HG02759 (cell line): ENCODE measurements at regions not wholly inside any gene's neighbourhood (a gene's known extent, or its start where the extent isn't known, plus 50 kb on each side); places are given as distances from the start of the nearest gene placed in this dataset.
"Not testable (repeated sequence)": the region's sequence is repeated elsewhere in the genome, so short reads cannot be mapped to it uniquely, and the experiment has no call there.

Source experiments
- ATAC-seq: cut with Tn5 transposase; IDR thresholded peaks from one replicate; pipeline ENCODE4 v1.9.1; 2021; ENCODE audit warnings: mild to moderate bottlenecking, moderate library complexity; ENCODE audit not compliant: unreplicated experiment

DNA sequence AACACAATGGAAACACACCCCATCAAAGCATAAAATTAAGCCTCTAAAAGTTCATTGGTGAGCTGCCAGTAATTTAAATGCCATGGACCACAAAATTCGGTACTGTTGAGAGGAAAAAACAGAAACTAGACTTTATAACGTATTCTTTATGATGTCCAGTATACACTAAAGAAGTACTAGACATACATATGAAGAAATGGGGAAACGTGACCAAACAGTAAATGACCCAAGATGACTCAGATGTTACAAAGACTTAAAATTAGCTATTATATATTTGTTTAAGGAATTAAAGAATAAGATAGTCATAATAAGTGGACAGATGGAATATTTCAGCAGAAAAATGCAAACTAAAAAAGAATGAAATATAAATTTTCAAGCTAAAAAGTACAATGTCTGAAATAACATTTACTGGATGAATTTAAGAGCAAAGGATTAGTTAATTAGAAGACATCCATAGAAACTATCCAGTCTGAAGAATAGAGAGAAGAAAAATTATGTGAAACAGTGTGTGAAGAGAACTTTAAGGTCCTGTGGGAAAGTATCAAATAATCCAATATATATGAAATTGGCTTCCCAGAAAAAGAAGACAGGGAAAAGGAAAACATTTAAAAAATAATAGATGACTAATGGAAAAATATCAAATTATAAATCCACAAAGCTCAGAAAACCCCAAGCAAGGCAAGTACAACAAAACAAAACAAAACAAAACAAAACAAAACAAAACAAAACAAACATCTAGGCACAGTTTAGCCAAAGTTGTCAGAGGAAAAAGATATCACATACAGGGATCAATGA is 69.4 kb downstream of the SAMD9 start:
- no peak for ATAC-seq

DNA sequence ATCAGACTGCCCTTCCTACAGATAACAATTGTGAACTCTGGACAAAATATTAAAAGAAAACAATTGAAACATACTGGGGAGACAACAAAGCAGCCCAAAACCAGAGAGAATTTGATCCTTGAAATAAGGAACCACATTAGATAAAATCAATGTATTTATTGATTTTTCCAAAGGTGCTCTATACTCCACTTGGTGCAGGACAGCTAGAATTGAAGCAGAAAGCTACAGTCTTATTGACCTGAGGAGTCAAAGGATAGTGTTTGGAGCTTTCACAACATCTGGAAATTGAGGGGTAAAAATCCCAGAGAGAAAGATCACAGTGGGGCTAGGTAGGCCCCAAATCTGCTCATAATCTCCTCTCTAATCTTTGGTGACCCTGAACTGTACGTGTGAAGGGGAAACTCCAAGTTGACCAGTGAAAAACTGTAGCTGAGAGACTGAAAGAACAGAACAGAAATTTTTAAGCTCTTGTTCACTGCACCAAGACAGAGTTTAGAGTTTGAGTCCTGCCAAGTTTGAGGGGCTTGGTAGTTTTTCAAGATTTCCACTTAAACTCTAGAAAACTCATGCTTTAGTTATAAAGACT is 70.2 kb downstream of the SAMD9 start:
- peak; percentile 44 for ATAC-seq

DNA sequence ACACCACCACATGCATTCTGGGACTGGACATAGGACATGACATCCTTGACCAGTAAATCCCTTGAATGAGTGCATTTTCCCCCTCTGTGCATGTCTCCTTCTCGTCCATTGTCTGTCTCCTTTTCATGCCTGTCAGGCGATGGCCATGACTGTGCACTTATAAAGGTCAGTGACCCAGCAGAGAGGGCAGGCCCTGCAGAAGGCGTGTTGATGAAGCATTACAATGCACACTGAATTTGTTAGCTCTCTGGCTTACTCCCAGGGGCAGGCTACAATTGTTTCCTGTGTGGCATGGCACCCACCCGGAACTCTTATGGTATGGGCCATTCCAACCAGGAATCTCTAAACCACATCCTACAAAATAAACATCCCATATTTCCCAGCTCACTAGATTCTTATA is 71.1 kb downstream of the SAMD9 start:
- no peak for ATAC-seq

DNA sequence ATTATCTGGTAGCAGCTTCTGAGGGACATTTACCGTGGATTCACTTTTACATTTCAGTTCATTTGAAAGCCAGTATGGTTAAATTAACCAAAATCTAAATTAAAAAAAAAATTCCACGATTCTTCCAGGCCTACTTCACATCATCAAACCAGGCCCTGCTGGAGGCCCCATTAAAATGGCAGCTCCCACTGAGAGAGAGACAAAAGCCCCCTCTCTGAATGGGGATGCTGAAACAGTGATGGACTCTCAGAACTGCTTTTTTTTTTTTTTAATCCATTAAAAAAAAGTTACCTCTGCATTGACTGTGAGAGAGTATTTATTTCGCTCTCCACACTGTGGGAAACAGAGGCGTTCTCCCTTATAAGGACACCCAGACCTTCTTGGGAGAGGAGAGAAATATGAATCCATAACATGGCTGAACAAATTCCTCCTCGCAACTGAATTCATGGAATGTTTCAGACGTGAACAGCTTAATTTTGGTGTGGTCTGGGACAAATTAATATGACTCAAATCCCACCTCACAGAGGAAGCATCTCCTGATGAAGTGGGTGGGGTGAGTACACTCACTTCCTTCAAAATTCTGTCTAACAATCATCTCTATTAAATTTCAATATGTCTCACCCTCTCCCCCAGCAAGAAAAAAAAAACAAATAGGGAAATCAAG is 73.5 kb downstream of the SAMD9 start:
- ATAC-seq: no peak

DNA sequence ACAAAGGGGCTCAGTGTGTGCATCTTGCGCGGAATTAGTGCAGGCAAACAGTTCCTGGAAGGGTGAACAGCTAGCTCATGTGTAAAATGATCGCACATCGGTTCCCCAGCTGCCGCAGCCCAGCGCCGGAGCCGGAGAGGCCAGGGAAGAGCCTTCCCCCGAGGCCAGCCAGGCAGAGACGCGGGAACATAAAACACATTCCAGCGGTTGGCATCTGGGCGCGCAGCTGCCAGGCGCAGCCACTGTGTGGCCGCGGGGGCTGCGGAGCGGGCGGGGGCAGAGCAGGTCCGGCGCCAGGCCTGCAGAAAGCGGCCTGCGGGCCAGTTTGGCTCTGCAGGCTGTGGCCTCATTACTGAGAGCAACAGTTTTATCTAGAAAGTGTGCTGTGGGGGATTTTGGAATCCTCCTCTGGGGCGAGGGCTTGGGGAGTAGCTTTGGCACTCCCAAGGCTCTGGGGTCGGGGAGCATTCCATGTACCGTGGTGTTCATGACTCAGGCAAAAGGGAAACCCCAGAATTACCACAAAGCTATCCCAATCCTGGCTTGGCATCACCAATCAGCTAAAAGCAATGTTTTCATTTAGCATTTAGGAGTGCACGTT is 74.3 kb downstream of the SAMD9 start:
- no peak for ATAC-seq

DNA sequence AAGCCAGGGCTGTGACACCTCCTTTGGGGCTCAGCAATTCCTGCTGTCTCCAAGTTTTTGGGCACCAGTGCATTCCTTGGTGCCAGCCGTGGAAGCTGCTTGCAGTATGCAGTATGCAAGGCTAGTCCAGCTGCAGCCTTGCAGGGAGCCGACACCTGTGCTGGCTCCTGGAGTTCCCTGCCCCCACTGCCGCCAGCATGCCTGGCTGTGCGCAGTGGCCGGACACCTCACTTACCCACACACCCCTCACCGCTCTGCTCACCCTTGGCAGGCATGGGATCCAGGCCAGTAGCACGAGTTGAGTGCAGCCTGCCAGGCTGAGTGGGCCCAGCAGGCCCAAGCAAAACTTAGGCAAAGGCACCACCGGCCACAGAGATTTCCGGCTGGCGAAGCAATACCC is 77.4 kb downstream of the SAMD9 start:
- no peak for ATAC-seq

DNA sequence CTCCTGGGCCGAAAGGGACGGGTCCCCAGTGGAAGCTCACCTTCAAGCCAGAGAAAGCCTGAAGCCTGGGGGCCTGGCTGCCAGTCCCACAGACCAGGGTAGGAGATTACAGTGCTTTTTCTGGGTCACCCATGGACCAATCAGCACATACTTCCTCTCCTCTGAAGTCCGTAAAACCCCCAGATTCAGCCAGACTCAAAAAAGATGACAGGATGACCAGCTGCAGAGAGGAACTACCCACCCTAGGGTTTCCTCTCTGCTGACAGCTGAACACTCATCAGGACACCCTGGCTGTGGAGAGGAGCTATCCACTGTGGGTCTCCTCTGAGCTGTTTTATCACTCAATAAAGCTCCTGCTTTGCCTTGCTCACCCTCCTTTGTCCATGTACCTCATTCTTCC is 78.0 kb downstream of the SAMD9 start:
- no peak for ATAC-seq

DNA sequence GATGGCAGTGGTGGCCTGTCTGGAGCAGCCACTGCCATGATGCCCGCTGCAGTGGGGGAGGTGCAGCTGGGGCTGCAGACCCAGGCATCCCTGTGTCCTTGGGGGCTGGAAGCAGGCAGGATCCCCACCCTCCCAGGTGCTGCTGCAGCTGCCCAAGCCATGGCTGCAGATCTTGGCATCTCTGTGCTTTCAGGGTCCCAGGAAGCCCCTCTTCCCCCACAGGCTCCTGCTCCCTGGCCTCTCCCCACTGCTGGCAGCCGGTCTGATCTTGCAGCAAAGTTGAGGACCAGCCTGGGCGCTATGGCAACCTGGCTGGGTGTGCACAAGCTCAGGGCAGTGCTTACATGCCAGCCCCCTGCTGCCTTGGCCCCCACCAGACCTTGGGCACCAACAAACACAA is 78.5 kb downstream of the SAMD9 start:
- ATAC-seq: no peak

DNA sequence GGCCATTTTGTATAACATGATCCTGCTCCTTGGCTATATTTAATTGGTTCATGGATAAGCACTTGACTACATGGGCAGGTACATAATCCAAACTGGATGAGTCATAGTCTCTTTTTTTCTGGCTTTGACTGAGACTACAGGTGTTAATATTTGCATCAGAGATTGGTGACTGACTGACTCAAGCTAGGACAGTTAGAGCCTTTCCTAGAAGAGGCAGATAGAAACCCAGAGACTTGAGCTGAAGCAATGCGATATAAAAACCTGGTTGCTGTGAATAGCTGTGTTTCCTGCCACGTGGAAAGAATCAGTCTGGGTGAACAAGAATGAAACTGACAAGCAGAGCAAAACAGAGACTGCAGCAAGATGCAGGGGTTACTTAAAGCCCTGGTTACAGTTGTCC is 81.0 kb downstream of the SAMD9 start:
- peak; percentile 93 for ATAC-seq

DNA sequence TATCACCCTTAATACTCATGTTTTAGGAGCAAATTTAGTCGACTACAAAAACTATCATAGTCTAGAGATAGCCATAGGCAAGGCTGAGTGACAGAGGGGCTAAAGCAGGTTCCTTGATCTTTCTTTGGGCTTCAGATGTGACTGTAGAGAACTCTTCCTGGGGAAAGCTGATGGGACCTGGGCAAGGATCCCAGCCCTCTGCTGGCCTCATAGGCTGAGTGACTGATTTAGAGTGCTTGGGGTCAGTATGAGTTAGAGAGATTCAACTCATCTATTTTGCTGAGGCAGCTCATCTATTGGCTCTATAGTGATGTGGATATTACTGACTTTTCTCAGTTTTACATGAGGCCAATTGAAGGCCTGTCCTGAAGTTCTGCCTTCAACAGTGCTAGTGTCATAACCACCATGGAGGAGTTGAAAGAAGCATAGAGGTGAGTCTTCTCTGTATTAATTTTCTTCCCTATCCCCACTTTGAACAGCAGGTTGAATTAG is 81.6 kb downstream of the SAMD9 start:
- ATAC-seq: no peak

DNA sequence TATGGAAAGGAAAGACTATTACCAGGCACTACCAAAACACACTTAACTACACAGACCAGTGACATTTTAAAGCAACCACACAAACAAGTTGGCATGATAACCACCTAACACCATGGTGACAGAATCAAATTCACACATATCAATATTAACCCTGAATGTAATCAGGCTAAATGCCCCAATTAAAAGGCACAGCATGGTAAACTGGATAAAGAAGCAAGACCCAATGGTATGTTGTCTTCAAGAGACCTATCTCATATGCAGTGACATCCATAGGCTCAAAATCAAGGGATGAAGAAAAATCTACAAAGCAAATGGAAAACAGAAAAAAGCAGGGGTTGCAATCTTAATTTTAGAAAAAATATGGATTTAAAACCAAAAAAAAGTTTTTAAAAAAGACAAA is 86.0 kb downstream of the SAMD9 start:
- no peak for ATAC-seq

DNA sequence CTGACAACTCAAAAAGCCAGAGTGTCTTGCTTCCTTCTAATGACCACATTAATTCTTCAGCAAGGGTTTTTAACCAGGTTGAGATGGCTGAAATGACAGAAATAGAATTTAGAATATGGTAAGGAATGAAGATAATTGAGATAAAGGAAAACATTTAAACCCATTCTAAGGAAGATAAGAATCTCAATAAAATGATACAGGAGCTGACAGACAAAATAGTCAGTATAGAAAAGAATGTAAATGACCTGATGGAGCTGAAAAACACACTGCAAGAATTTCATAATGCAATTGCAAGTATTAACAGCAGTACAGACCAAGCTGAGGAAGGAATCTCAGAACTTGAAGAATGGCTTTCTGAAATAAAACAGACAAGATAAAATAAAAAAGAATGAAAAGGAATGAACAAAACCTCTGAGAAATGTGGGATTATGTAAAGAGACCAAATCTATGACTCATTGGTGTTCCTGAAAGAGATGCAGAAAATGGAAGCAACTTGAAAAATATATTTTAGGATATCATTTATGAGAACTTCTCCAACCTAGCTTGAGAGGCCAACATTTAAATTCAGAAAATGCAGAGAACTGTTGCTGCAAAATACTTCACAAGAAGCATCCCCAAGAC is 87.1 kb downstream of the SAMD9 start:
- no peak for ATAC-seq

DNA sequence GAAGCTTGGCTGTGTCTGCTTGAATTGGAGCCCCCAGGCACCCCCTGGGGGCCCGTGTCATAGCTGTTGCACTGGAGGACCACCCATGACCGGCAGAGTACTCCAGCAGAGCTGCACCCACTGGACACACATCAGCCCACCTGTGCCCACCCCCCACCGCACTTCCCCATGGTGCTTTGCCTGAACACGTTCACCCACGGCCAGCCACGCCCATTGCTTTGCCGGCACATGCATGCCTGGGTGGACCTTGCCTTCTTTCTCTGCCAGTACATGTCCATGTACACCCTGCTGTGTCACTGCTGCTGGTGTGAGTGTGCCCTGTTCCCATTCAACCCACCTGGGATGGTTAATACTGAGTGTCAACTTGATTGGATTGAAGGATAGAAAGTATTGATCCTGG is 88.7 kb downstream of the SAMD9 start:
- ATAC-seq: no peak

DNA sequence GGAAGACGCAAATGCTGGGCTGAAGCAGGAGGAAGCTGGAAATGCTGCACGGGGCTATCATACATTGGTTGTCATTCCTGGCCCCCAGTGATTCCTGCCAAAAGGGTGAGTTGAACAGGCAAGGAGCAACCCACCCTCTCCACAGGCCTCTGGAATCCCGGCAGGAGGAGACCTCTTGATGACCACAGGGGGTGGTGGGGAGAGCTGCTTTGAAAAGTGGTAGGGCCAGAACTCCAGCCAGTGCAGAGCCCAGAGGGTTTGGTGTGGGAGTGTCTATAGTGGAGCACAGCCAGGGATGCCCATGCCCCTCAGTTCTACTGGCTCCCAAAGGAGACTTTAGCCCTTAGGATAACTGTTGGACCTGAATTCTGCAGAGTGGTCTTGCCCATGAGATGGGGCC is 89.2 kb downstream of the SAMD9 start:
- ATAC-seq: no peak

DNA sequence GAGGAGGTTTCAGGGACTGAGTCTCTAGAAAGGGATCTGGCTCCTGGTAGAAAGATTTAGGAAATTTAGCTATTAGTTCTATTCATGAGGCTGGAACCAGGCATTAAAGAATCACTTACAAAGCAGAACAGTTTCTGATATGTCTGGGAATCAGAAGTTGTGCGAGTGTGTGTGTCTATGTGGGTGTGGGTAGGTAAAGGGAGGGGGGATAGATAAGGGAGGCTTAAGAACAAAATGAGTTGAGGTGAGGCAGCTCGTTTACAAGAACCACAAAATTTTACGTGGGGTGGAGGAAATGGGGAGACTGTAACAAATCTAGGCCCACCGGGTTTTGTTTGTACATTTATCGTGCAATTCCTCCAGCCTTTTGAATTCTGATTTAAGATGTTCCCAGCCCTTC is 90.7 kb downstream of the SAMD9 start:
- ATAC-seq: no peak

DNA sequence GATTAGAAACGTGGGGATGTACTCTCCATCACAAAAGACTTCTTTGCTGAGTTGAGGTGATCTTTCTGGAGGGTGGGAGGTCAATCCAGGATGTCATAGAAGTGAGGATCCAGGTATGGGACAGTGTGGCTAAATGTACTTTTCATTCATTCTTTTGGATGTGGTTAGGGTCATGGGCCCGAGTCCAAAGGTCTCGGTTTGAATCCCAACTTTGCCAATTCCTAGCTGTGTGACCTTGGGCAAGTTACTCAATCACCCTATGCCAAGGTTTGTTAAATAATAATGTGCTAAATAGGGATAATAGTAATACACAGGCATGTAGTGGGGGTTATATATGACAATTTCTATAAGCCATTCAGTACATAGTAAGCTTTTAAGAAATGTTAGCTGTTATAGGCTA is 91.4 kb downstream of the SAMD9 start:
- ATAC-seq: no peak

DNA sequence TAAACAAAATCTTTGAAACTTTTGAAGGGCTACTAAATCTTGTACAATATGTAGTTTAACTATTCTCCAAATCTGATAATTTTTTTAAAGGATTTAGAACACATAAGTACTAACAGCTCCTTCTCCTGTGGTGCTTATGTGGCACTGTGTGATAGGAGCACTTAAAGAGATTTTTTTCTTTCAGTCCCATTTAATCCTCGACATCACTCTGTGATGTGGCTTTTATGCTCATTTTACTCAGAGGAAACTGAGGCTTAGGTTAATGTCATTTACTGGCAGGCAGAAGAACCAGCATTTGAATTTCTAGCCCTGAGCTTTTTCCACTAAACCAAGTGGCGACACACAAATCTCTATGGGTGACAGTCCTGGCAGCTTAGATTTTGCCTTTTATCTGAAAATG is 92.4 kb downstream of the SAMD9 start:
- ATAC-seq: no peak

DNA sequence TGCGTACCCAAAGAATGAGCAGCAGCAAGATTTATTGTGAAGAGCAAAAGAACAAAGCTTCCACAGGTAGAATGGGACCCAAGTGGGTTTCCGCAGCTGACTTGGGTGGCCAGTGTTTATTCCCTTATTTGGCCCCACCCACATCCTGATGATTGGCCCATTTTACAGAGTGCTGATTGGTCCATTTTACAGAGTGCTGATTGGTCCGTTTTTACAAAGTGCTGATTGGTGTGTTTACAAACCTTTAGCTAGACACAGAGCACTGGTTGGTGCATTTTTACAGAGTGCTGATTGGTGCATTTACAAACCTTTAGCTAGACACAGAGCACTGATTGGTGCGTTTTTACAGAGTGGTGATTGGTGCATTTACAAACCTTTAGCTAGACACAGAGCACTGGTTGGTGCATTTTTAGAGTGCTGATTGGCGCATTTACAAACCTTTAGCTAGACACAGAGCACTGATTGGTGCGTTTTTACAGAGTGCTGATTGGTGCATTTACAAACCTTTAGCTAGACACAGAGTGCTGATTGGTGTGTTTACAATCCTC is 94.8 kb downstream of the SAMD9 start:
- ATAC-seq: not testable (repeated sequence)

DNA sequence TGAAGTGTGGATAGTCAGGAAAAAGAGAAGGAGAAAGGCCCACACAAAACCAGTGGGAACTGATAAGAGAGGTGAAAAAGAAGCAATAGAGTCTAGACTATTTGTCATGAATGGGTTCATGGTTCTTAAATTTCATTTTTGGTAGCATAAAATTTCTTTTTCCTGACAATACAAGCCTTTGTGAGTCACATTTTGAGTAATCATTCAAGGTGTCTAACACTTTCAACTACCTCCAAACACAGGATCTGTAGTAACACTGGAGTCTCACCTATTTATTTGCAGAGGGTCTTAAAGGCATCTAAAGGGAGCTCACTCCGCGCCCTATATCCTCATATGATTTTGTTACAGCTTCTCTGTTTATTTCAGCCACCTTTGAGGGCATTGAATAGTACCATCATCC is 96.0 kb downstream of the SAMD9 start:
- ATAC-seq: no peak

DNA sequence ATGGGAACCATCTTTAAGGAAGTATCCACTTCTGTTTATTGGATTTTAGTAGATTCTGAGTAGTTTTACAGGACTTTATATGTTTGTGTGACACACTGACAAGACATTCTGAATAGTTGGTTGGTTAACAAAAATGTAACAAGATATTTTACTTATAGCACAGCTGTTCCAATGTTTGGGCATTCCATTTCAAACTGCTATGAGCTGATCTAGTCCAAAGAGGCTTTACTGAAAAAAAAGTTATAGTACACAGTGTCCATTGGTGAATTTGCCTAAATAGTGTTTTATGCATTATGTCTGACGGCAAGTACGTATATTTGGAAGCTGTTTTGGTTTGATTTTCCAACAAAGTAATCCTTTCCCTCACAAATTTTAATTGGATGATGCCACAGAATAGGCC is 99.1 kb downstream of the SAMD9 start:
- no peak for ATAC-seq
